Colonic mucosa (tissue), 4 donors: ENCODE measurements at regions not wholly inside any gene's neighbourhood (a gene's known extent, or its start where the extent isn't known, plus 50 kb on each side); places are given as distances from the start of the nearest gene placed in this dataset.

Experiments used
- DNase-seq: peaks from one replicate; pipeline ENCODE4 v3.0.0-alpha.2; 2020
- H3K27ac ChIP-seq: fragments of 200-600 bp; one replicate; pipeline ENCODE4 v1.8.0; 2021
- H3K27me3 ChIP-seq: fragments of 200-600 bp; one replicate; pipeline ENCODE4 v1.8.0; 2021
- H3K36me3 ChIP-seq: fragments of 200-600 bp; one replicate; pipeline ENCODE4 v1.8.0; 2021
- H3K4me1 ChIP-seq: fragments of 200-600 bp; one replicate; pipeline ENCODE4 v1.8.0; 2021; ENCODE audit warnings: mild to moderate bottlenecking
- H3K4me3 ChIP-seq: fragments of 200-600 bp; one replicate; pipeline ENCODE4 v1.8.0; 2021
- H3K9ac ChIP-seq, 2 donors: one replicate each; pipeline ENCODE4 v1.7.0; 2013; ENCODE audit warnings: control low read depth in 2 of 2, low read depth in 2 of 2, low read length in 2 of 2
- H3K9me3 ChIP-seq: fragments of 200-600 bp; one replicate; pipeline ENCODE4 v1.8.0; 2021
- CTCF ChIP-seq: fragments of 200-600 bp; IDR thresholded peaks from one replicate; pipeline ENCODE4 v1.8.0; 2022; ENCODE audit warnings: antibody characterized with exemption, mild to moderate bottlenecking
- intact Hi-C: fragments of 100-400 bp; cut with DNase I; formaldehyde crosslinking; loops from one replicate; pipeline ENCODE4 v1.14.1; 2022
- donor health status: healthy.
- donor health status: DM: no; HTN: no; CAD: no.
- donor health status: DM: no; HTN: no; CAD: no.

DNA sequence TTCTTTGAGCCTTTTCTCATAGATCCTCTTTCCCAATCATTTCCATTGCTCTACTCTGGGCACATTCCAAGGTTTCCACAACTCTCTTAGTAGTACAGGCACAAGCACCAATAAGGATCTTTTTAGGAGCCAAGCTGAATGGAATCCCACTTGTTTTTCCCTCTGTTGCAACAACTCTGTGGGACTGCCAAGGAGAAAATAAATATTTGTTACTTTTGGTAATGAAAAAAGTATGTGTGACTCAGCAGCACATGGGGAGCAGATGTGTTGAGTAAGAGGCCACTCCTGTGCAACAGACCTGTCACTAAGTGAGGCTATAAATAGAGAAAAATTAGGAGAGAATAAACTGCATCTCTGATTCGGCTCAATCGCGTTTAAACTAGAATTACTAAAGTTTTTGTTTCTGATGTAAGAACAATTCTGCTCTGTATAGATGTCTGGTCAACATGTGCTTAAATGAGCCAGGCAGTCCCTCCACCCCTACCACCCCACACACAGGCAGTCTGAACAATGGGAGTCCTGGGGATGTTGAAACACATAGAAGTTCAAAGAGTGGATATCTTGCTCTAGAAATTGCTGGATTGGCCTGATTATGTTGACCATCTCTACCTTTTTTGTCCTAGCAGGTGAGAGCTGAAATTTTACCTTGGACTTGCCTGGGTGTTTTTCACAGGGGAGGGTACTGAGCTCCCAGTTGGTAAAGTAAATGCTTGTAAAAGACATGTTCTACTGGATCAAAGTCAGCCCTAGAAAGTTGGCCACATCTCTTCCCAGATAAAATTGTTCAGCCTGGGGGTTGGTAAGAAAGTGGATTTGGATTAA lies 244.3 kb upstream of the NOVA1 start:
- Histone ChIP-seq H3K9ac (no peak overlapping the region), H3K36me3 (no peaks in the 10 kb centered on the region), H3K27ac (peak overlapping the region; percentile 40), H3K9me3 (no peaks in the 10 kb centered on the region), H3K27me3 (no peaks in the 10 kb centered on the region), H3K4me3 (no peak overlapping the region), H3K4me1 (peaks cover 13% of the 10 kb centered on the region)
- TF ChIP-seq CTCF = no peak
- intact Hi-C loops = no loop called here
- DNase-seq = peak; percentile 45

DNA sequence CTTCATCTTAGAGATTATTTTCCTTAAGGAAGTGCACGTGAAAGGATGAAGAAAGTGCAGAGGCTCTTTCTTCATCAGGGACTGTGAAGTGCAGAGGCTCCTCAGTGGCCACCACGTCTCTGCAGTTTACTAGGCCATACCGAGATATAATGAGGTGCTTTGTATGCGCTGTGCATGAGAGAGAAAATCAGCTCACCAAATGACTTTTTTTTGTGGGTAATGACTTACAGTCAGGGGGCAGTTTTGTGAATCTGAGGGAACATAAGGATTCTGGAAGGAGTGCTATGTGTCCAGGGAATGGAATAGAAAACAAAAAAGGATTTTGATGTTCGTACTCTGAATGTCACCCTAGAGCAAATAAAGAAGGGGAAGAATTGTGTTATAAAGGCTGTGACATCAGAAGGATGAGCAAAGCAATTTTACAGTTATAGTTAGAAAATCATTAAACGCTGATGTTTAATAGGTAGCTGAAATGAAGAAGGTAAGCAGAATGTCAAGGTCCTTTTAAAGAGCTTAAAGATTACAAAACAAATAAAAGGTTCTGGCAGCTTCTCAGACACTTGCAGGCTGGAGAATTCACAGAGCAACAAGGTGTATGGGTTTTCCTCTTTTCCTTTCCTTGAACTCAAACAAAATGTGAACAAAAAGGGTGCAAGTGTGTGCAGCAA lies 247.5 kb upstream of the NOVA1 start:
- H3K9me3 ChIP-seq = no peaks in the 10 kb centered on the region
- peaks cover 13% of the 10 kb centered on the region for H3K4me1 ChIP-seq
- H3K4me3 ChIP-seq = no peak overlapping the region
- no peak for TF ChIP-seq CTCF
- no peaks in the 10 kb centered on the region for H3K36me3 ChIP-seq
- H3K27ac ChIP-seq = peak overlapping the region; percentile 38
- H3K27me3 ChIP-seq = no peaks in the 10 kb centered on the region
- no peak for DNase-seq
- intact Hi-C loops = no loop called here
- no peak overlapping the region for H3K9ac ChIP-seq

DNA sequence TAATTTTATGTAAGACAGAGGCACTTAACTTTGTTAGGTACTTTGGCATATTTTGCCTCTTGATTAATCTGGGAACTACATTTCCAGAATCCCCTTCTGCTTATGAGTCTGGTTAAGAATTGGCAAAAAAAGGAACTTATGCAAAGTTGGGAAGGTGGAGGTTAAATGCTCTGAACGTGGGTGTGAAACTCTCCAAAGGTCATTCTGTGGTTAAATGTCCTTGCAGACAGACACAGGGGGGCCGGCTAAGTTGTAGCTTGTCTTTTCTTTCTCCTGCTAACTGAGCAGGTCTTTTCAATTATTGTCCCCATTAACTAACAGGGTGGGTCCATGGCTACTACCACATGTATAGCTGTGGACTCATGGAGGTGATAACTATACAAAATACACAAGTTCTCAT lies 248.6 kb upstream of the NOVA1 start:
- no peak overlapping the region for H3K4me3 ChIP-seq
- H3K36me3 ChIP-seq = no peaks in the 10 kb centered on the region
- DNase-seq = no peak
- H3K9ac ChIP-seq = no peak overlapping the region
- intact Hi-C loops = no loop called here
- TF ChIP-seq CTCF = no peak
- no peaks in the 10 kb centered on the region for H3K9me3 ChIP-seq
- no peaks in the 10 kb centered on the region for H3K27me3 ChIP-seq
- no peak overlapping the region for H3K27ac ChIP-seq
- peaks cover 12% of the 10 kb centered on the region for H3K4me1 ChIP-seq

DNA sequence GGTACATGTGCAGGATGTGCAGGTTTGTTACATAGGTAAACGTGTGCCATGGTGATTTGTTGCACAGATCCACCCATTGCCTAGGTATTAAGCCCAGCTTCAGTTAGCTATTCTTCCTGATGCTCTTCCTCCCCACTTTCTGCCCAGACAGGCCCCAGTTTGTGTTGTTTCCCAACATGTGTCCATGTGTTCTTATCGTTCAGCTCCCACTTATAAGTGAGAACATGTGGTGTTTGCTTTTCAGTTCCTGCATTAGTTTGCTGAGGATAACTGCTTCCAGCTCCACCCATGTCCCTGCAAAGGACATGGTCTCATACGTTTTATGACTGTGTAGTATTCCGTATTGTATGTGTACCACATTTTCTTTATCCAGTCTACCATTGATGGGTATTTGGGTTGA lies 251.7 kb upstream of the NOVA1 start:
- intact Hi-C loops = no loop called here
- no peaks in the 10 kb centered on the region for H3K9me3 ChIP-seq
- DNase-seq = no peak
- no peak overlapping the region for H3K9ac ChIP-seq
- H3K36me3 ChIP-seq = no peaks in the 10 kb centered on the region
- no peak overlapping the region for H3K27ac ChIP-seq
- TF ChIP-seq CTCF = no peak
- peaks cover 3% of the 10 kb centered on the region for H3K4me1 ChIP-seq
- no peak overlapping the region for H3K4me3 ChIP-seq
- H3K27me3 ChIP-seq = no peaks in the 10 kb centered on the region

GRCh38 chr14:26851793-26852192 lies 254.0 kb upstream of the NOVA1 start:
- no peak for DNase-seq
- no peaks in the 10 kb centered on the region for H3K4me1 ChIP-seq
- H3K27me3 ChIP-seq = no peaks in the 10 kb centered on the region
- no peak overlapping the region for H3K27ac ChIP-seq
- H3K9ac ChIP-seq = no peak overlapping the region
- no peak for TF ChIP-seq CTCF
- intact Hi-C loops = no loop called here
- H3K9me3 ChIP-seq = no peaks in the 10 kb centered on the region
- H3K36me3 ChIP-seq = no peaks in the 10 kb centered on the region
- no peak overlapping the region for H3K4me3 ChIP-seq
